Transverse colon (tissue), 3 donors: ENCODE measurements at regions not wholly inside any gene's neighbourhood (a gene's known extent, or its start where the extent isn't known, plus 50 kb on each side); places are given as distances from the start of the nearest gene placed in this dataset.

Experiments
- CTCF ChIP-seq, 5 experiments: fragments of 200-600 bp in 3 of 5; fragments of 450-650 bp in 2 of 5; sonication (generic) in 3 of 5; IDR thresholded peaks; 1 replicate in 2 of 5; 2 replicates in 3 of 5; pipeline ENCODE4 v1.5.1; 2016 to 2017; ENCODE audit warnings: antibody characterized with exemption in 5 of 5, inconsistent platforms in 3 of 5, mild to moderate bottlenecking in 2 of 5, moderate library complexity in 1 of 5
- EP300 ChIP-seq: sonication (generic); formaldehyde crosslinking; IDR thresholded peaks from one replicate; pipeline ENCODE4 v1.6.1; 2017; ENCODE audit warnings: antibody characterized with exemption, low read depth
- POLR2A ChIP-seq: fragments of 450-650 bp; IDR thresholded peaks from one replicate; pipeline ENCODE4 v1.6.1; 2016; ENCODE audit warnings: antibody characterized with exemption, mild to moderate bottlenecking, moderate library complexity

DNA sequence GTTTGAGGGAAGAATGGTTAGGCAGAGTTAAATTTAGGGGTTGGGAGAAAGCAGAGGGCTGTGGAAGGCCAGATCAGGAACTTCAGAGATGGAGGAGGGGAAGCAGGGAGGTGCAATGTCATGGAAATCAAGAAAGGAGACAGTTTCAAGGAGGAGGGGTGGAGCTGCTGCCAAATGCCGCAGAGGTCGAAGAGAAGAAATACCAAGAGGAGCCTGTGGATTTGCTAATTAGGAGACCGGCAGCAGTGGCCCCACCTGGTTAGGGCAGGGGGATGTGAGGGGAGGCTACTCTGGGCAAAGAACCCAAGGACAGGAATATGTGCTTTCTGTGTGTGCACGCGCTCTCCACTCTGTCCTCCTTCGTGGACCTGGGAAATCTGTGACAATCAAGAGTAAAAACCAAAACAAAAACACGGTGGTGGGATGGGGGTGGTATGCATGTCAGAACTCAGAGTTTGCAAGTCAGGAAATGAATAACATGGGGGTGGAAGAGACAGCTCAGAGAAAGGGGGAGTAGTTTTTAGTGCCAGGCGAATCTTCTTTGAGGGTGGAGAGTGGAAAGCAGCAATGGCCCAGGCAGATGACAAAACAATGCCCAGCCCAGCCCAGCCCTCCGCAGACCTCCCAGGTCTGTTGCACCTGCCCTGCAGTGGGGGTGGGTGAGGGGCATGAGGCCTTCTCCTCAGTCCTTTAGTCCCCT, 102.9 kb upstream of the PAX2 start:
- TF ChIP-seq CTCF (IDR thresholded peaks at IDR 0.05) (no peak), POLR2A (no peak), EP300 (no peak)
